COLO829 (cell line): ENCODE measurements at regions not wholly inside any gene's neighbourhood (a gene's known extent, or its start where the extent isn't known, plus 50 kb on each side); places are given as distances from the start of the nearest gene placed in this dataset.

Source experiments
- DNase-seq: peaks from one replicate; pipeline ENCODE4 v3.0.0; 2012; ENCODE audit warnings: low spot score

DNA sequence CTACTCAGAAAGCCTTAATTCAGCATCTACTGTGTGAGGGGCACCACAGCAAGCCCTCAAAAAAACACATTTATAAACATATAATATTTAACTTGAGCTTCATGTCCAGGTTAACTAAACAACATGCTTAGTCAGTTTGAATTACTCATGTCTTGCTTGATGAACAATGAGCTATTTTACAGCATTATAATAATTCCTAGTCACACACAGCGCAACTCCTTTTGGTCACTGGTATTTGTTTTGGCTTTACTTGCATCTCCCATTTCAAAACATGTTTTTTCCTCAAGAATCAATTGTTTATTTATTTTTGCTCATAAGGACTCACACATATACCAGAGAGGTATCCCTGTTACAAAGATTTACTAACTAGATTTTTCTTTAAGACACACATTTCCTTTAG lies 616.7 kb upstream of the DAB2 start:
- no peak for DNase-seq

DNA sequence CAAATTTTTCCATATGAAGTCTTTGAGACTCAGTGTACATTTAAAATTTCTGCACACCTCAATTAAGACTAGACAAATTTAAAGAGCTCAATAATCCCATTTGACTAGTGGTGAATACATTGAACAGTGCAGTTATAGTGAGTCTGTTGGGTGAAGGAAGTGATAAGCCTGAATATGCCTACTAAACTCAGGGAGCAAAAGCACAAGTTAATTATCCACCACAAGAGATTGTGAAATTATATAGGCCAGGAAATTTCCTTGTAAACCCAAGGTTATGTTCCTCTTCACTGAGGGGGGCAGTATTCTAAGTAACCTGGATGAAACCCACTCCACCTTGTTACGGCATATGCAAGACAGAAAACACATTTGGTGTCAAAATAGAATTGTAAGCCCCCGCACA lies 612.9 kb upstream of the DAB2 start:
- no peak for DNase-seq

DNA sequence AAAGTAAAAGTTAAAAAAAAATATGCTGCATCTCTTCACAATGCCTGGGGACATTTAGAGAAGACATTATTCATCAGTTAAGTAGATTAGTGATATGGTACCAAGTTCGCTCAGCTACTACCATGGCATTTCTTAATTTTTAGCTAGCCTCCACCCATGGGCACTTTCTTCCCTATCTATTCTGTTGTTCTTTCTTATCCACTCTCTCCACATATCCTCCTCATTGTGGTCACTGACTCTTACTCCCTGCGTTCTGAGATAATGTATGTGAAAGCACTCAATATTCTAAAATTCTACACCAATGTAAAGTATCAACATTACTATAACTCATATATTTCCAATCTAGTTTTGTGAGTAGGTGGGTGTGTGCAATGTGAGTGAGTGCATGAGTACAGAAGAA lies 609.7 kb upstream of the DAB2 start:
- no peak for DNase-seq

DNA sequence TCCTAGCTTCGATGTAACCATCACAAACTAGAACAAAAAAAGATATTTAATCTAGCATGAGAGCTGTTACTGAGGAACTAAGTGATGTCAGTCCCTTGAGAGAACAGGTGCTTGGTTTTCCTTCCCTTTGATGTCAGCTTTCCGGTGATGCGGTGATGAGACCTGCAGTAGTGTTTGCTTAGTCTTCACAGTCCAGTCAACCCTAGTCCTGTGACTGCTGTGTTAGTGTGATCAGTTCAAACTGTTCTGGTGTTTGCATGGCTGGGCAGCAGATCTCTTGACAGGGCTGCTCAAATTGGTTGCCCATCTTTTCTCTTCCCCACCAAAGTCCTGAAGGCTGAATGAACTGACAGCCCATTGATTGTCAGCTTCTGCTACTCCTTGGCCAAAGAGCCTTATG lies 608.6 kb upstream of the DAB2 start:
- no peak for DNase-seq

DNA sequence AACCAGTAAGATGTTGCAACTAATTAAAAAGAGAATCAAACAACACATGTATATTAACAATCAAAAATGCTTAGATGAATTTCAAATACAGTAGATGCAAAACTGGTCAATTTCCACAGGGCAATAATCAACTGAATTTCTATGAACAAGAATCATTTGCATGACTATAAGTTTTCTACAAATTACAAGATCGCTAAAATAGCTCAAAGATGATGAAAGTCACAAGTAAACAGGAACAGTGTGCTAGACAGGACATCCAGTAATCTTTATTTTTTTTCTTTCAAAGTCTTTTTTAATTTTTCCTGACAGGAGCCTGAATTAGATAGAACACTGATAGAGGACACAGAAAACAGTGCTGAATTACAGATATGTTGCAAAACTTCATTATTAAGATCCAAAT lies 608.2 kb upstream of the DAB2 start:
- no peak for DNase-seq

DNA sequence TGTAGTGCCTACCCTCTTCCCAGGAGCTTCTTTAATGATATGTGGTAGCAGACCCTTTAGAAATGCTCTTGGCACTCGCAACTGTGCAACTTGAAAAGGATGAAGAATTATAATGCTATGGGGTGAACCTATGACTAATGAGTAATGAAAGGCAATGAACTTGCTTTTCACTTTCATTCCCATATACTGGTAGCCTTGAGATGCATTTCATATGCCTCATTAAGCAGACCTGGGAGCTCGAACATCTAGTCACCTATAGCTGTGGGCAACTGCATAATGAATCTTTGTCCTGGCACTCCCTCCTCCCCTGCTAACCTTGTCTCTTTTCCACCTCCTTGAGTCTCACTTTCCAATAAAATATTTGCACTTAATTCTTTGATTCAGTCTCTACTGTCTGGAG lies 605.9 kb upstream of the DAB2 start:
- no peak for DNase-seq

DNA sequence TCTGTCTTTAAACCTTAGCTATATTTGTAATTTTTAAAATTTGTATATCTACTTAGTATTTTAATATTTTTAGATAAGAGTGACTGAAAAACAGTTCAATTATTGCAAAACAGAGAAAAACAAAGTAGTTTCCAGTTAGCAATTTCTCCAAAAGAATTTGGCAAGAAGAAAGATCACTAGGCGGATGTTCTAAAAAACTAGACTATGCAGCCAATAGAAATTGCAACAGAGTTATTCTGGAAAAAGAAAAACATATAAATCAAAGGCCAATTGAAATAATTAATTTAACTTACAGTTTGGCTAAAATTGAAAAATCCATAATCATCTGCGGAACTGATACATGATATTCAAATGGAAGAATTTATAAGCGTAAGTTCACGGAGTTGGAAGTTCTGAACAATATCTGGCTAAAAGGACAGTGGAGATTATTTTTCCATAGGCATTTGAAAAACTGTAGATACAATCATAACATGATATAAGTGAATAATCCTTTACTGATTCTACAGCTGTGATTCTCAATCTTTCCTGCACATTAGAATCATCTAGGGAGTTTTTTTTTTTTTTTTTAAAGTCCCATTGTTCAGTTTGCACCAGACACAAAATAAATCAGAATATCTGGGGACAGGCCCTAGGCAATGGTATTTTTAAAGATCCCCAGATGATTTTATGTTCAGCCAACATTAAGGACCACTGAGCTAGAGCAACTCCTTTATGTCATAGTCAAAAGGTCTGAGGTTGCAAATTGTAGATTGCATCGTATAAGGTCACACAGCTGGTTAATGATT lies 605.1 kb upstream of the DAB2 start:
- no peak for DNase-seq

DNA sequence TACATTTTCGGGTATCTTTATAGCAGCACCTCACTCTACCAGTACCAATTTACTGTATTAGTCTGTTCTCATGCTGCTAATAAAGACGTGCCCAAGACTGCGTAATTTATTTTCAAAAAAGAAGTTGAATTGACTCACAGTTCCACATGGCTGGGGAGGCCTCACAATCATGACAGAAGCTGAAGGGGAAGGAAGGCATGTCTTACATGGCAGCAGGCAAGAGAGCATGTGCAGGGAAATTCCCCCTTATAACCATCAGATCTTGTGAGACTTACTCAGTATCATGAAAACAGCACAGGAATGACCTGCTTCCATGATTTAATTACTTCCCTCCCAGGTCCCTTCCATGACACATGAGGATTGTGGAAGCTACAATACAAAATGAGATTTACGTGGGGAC lies 602.6 kb upstream of the DAB2 start:
- no peak for DNase-seq

DNA sequence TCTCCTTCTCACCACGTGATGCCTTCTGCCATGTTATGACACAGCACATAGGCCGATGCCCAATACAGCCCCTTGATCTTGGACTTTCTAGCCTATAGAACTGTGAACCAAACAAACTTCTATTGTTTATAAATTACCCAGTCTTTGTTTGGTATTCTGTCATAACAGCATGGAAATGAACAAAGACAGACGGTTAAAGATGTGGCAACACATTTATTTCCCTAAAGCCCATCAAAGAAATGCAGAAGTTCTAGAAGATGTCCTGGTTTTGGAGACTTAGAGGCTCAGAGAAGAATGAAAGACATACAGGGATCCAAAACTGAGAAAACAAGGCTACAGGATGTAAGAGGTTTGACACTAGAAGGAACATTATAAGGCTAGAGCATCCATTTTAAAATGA lies 600.8 kb upstream of the DAB2 start:
- no peak for DNase-seq

DNA sequence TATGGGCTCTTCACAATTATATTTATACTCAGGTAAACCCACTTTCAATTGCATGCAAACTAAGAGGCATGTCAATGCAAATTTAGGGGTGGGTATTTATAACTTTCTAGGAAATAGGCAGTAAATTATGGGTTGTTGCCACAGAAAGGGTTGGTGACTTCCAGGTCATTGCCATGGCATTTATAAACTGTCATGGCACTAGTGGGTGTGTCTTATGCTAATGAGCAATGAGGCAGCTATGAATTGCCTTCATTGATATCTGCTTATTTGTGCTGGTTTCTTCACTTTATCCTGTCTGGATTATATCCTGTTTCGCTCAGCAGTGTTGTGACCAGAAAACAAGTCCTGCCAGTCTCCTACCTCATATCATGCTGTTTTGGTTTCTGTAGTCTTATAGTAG lies 597.3 kb upstream of the DAB2 start:
- no peak for DNase-seq

DNA sequence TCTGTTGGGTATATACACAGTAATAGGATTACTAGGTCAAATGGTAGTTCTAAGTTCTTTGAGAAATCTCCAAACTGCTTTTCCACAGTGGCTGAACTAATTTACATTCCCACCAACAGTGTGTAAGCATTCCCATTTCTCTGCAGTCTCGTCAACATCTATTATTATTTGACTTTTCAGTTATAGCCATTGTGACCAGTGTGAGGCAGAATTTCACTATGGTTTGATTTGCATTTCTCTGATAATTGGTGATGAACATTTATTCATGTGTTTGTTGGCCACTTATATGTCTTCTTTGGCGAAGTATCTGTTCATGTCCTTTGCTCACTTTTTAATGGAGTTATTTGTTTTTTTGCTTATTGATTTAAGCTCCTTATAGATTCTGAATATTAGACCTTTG lies 596.2 kb upstream of the DAB2 start:
- DNase-seq, result no peak

DNA sequence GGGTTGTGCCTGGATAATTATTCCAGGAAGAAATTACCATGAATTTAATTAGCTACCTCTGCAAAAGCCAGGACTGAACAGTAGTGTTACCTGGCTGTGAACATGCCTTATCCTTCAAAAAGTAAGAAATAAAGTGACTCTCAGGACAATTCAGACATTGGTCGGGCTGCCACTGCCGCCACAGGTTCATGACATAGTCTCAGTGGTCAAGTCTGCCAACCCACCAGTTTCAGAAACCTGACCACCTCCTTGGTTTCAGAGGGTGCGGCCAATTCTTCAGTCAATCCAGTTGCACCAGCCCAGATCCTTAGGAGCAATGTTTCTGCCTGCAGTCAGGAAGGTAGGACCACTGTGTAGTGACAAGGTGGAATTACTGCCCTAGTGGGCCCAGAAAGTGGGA lies 593.1 kb upstream of the DAB2 start:
- no peak for DNase-seq

DNA sequence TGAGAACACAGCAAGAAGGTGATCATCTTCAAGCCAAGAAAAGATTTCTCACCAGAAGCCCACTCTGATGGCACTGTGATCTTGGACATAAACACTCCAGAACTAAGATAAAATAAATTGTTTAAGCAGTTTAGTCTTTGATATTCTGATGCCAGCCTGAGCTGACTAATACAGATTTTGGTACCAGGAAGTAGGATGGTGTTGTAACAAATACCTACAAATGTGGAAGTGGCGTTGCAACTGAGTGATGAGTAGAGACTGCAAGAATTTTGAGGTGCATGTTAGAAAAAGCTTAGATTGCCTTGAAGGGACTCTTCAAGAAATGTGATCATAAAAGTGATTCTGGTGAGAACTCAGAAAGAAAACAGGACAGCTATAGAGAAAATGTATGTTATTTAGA lies 592.4 kb upstream of the DAB2 start:
- DNase-seq, result no peak

DNA sequence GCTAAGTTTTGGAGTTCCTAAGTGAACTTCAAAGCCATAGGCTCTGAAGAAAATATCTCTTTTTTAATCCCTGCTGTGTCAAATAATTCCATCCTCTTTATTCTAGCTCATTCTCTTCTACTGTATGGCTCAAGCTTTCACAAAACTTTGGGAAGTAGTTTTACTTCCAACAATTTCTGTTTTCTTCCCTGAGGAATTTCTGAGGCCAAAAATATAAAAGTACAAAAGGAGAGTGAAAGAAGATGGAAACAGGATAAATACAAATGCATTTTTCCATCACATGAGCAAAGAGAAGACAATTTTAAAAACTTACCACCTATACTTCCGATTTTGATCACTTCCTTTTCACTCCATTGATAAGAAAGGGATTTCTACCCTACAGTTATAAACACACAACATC lies 585.7 kb upstream of the DAB2 start:
- no peak for DNase-seq

DNA sequence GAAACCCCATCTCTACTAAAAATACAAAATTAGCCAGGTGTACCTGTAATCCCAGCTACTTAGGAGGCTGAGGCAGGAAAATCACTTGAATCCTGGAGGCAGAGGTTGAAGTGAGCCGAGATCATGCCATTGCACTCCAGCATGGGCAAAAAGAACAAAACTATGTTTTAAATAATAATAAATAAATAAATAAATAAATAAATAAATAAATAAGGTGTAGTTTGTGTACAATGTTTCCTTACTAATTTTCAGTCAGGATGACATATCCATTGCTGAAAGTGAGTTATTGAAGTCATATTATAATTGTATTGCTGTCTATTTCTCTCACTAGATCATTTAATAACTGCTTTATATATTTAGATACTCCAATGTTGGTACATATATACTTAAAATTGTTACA lies 581.5 kb upstream of the DAB2 start:
- DNase-seq, result no peak

DNA sequence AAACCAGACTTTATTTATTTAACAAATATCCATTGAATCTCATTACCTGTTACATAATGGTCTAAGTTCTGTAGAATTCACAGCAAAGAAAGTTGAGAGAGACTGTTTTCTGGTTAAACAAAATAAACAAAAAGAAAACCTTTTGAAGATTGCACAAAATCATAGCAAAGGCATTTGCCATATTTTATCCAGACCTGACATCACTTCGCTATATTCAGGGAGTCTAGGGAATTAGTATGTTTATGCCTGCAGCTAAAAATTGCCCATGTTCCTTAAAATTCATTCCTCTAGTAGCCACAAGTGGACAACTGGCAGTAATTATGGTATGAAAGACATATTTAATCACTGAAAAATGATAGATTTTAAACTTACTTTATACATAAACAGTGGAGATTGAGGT lies 577.0 kb upstream of the DAB2 start:
- DNase-seq, result no peak

DNA sequence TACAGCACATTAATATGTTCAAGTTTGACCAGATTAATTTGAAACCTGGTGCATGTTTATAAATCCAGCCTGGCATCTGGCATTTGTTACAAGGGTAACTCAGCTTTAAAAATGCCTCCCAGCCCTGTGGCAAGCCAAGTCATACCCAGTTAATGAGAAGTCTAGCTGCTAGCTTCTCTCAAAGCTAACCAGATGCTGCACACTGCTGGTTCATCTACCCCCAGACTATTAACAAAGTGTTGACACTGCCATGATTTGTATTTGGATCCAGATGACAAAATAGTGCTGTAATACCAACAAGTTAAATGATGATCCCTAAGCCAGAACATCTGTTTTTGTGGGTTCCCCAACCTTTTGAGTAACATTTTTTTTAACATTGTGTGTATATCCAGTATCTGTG lies 573.7 kb upstream of the DAB2 start:
- DNase-seq, result no peak

DNA sequence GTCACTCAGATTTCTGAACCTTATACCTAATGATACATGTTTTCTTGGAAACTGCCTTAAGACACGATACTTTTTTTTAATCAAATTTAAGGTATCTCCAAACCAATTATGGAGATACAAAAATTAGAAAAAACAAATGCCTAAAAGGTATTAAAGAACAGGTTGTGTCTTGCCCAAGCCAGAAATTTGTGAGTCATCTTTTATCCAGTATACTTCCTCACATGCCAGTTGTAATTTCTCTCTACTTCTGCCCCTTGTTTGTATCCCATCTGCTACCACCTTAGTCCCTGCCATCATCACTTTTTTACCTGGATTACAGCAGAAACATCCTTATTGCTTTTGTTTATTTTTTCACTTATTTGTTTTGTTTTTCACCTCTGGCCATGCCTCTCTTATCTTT lies 571.2 kb upstream of the DAB2 start:
- DNase-seq, result no peak

DNA sequence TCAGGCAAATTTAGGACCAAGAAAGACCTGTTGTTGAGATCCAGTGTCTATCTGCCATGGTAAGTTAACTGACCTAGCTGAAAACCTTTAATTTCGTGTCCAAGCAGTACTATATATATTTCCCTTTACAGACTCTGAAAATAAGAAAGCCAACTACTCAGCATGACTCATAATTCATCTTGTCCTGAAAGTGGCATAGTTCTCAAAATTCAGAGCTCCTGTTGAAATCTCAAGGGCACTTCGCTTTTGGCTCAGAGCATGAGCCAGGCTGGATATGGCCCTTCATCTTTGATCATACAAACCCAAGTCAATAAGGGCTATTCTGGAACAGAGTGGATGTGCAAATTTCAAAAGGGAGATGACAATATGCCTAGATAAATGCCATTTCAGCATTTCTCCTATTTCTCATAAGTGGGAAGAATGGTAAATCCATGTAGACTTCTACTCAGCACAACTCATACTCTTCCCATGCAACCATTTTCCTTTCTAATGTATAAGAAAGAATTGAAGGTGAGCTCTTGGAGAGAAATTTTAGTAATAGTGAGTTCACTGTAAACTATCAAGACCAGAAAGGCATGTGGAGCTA lies 567.9 kb upstream of the DAB2 start:
- no peak for DNase-seq

DNA sequence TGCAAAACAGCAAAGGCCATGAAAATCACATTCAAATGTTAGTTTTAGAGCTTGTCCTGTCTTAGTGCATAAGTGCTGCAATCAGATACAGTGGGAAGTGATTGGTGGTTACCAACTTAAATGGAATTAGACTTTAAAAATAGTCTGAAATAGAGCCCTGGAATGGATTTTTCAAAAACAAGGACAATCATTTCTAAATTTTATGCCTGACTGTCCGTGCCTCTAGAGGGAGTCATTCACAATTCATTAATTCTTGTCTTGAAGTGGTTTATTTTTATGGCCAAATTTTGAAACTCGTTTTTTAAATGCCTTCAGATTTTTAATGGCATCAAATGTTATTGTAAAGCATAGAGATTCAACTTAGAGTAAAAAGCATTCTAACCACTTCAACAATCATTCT lies 561.8 kb upstream of the DAB2 start:
- no peak for DNase-seq

DNA sequence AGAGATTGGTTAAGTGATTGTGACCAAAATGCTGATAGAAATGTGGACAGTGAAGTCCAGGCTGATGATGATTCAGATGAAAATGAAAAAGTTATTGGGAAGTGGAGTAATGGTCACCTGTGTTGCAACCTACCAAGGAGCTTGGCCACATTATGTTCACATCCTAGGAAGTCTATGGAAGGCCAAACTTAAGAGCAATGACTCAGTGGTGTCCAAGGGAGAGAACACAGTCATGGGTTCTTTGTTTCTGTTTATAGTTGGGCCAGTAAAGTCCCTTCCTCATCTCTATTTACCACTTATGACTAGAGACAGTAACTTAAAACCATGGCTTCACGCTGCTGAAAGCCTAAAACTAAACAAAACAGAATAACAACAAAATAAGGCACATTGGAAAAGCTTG lies 555.3 kb upstream of the DAB2 start:
- no peak for DNase-seq

DNA sequence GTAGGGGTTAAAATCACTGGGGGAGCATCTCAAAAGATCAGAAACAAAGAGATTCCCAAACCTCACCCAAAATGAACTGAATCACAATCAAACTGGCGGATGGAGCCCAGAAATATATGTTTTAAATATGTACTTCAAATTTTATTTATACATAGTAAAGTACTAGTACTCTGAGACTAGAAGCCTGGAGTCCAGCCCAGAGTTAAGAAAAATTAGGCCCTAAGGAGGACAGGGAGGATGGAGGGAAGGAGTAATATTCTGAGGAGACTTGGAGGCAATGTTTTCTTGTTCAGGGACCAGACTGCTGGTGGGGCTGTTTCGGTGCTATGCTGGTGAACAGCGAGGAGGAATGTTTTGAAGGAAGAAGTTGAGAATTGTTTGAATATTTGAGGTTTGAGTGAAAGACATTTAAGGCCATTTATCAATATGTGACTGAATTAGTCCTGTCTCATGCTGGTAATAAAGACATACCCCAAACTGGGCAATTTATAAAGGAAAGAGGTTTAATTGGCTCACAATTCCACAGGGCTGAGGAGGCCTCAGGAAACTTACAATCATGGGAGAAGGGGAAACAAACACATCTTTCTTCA lies 552.4 kb upstream of the DAB2 start:
- DNase-seq, result no peak

DNA sequence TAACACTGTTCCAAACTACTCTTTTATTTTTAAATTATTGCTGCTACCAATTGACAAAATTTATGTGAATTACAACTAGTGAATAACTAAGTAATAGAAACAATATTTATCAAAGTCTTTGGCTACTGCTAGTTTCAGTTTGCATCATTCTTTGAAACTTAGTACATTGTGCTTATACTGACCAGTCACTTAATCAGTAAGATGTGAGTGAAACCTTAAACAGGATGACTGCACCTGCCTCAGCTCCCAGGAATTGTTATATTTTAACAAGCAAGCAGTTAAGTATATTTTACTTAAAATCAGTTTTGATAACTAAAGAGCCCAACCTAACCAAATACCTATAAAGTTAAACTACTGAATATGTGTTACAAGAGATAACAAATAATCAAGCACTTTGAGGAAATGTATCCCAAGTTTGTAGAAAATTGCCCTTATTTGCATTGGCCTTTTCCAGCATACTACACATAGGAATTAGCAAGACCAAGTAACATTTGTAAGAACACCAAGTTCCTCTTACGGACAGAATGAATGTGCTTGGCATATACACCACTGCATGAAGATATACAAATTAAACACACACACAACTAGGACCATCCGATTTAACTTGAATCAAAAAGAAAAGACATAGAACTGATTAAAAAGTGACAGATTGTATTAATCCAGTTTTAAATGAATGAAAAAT lies 545.5 kb upstream of the DAB2 start:
- no peak for DNase-seq
